ENCODE measurements at regions not wholly inside any gene's neighbourhood (a gene's known extent, or its start where the extent isn't known, plus 50 kb on each side); places are given as distances from the start of the nearest gene placed in this dataset.

- no peak for TF ChIP-seq POLR2A (IDR thresholded peaks at IDR 0.05; ENCODE audit: low read depth, low read length)
- TF ChIP-seq TAF1 (IDR thresholded peaks at IDR 0.05; ENCODE audit: borderline replicate concordance, low read depth, low read length) = no peak
Observed at GRCh38 chr9:99490729-99491128, 268.6 kb downstream of the SEC61B start.
